K562 (cell line): ENCODE measurements at regions not wholly inside any gene's neighbourhood (a gene's known extent, or its start where the extent isn't known, plus 50 kb on each side); places are given as distances from the start of the nearest gene placed in this dataset.

Experiments
- ATAC-seq: fragments of 200-7000 bp; cut with Tn5 transposase; 3 replicates; pipeline ENCODE4 v1.9.1; 2020; ENCODE audit warnings: moderate library complexity
- BruUV-seq: library from RNA; stranded (reverse); fragments of 400-500 nt; replicated peaks from 2 replicates; lab custom pipeline; 2021; lab: Mats Ljungman, UMichigan
- CTCF ChIA-PET: fragments of 300-600 bp; formaldehyde crosslinking; extraction: SDS; loops from one replicate; lab custom pipeline; 2021; ENCODE audit warnings: low intra/inter-chr PET ratio; lab: Yijun Ruan, JAX
- POLR2A ChIA-PET: fragments of 300-600, 350-650 bp; sonication (Branson Sonifier 250); formaldehyde crosslinking; extraction: SDS; loops from one replicate; lab custom pipeline; 2021; ENCODE audit warnings: antibody characterized with exemption, inconsistent platforms; lab: Yijun Ruan, JAX
- DNase-seq, 4 experiments: peaks; one replicate each; pipeline versions ENCODE4 v3.0.0 to v3.0.0-alpha.2; 2011 to 2018; ENCODE audit warnings: low spot score in 3 of 4, mixed read lengths in 3 of 4; ENCODE audit errors: extremely low read depth in 1 of 4
- FAIRE-seq: peaks from 2 replicates; lab custom pipeline; 2011; peaks lifted over from hg19 to GRCh38; lab: Jason Lieb, UNC
- H2AFZ ChIP-seq: 2 replicates; pipeline ENCODE4 v1.6.0; 2011; ENCODE audit warnings: low read depth, low read length, control low read depth, inconsistent platforms
- H3K27ac ChIP-seq: fragments of 200-600 bp; 3 replicates; pipeline ENCODE4 v1.8.0; 2011; ENCODE audit warnings: low read depth, mild to moderate bottlenecking, control low read depth, inconsistent platforms, low read length, moderate library complexity, mixed read lengths; ENCODE audit errors: extremely low read depth
- H3K27me3 ChIP-seq, 2 experiments: fragments of 300-600 bp in 1 of 2; 2 replicates in 1 of 2; 3 replicates in 1 of 2; pipeline versions ENCODE4 v1.6.0 to v1.8.0; 2011; ENCODE audit warnings: inconsistent platforms in 2 of 2, low read length in 2 of 2, mild to moderate bottlenecking in 1 of 2, mixed read lengths in 1 of 2, moderate library complexity in 1 of 2; ENCODE audit not compliant: control insufficient read depth in 2 of 2, insufficient read depth in 2 of 2
- H3K36me3 ChIP-seq: fragments of 300-600 bp; 3 replicates; pipeline ENCODE4 v1.8.0; 2011; ENCODE audit warnings: mild to moderate bottlenecking, low read length, inconsistent platforms; ENCODE audit not compliant: control insufficient read depth, insufficient read depth
- H3K4me1 ChIP-seq, 2 experiments: fragments of 200-600 bp in 1 of 2; replicated peaks in 1 of 2; 2 replicates in 1 of 2; 3 replicates in 1 of 2; pipeline versions ENCODE4 v1.5.1 to v1.8.0; 2011; ENCODE audit warnings: inconsistent platforms in 2 of 2, low read length in 2 of 2, mild to moderate bottlenecking in 1 of 2, mixed read lengths in 1 of 2, moderate library complexity in 1 of 2; ENCODE audit not compliant: control insufficient read depth in 2 of 2, insufficient read depth in 2 of 2
- H3K4me2 ChIP-seq: 2 replicates; pipeline ENCODE4 v1.6.1; 2011; ENCODE audit warnings: low read length, control low read depth, inconsistent platforms, mixed read lengths; ENCODE audit not compliant: insufficient read depth
- H3K4me3 ChIP-seq: fragments of 200-600 bp; sonication (generic), shearing (Covaris generic); 2 replicates; pipeline ENCODE4 v1.5.1; 2016; ENCODE audit warnings: control low read depth, inconsistent platforms
- H3K79me2 ChIP-seq: fragments of 200-600 bp; 3 replicates; pipeline ENCODE4 v1.8.0; 2011; ENCODE audit warnings: low read length, inconsistent platforms; ENCODE audit not compliant: control insufficient read depth, insufficient read depth
- H3K9ac ChIP-seq, 2 experiments: 2 replicates each; pipeline versions ENCODE4 v1.6.0 to v1.6.1; 2011; ENCODE audit warnings: low read depth in 2 of 2, low read length in 2 of 2, control low read depth in 1 of 2, inconsistent platforms in 1 of 2, mild to moderate bottlenecking in 1 of 2, mixed read lengths in 1 of 2; ENCODE audit not compliant: insufficient read depth in 1 of 2
- H3K9me1 ChIP-seq: one replicate; pipeline ENCODE4 v1.6.0; 2011; ENCODE audit warnings: inconsistent platforms, mild to moderate bottlenecking, low read length, moderate library complexity; ENCODE audit not compliant: control insufficient read depth, insufficient read depth
- H3K9me3 ChIP-seq: replicated peaks from 2 replicates; pipeline ENCODE4 v1.5.1; 2011; ENCODE audit warnings: low read depth, low read length, inconsistent platforms; ENCODE audit not compliant: control insufficient read depth, insufficient read depth
- H4K20me1 ChIP-seq: replicated peaks from 2 replicates; pipeline ENCODE4 v1.6.1; 2011; ENCODE audit warnings: low read length, inconsistent platforms, mixed read lengths; ENCODE audit not compliant: control insufficient read depth, insufficient read depth
- CEBPG ChIP-seq, 3 experiments: fragments of 200-800 bp in 1 of 3; sonication (Bioruptor generic) in 1 of 3; sonication (generic) in 1 of 3; formaldehyde crosslinking in 1 of 3; IDR thresholded peaks in 2 of 3; conservative IDR thresholded peaks in 1 of 3; 2 replicates each; pipeline versions ENCODE4 v1.6.1 to v1.8.0; 2016 to 2022; ENCODE audit warnings: missing compliant biosample characterization in 2 of 3, missing genetic modification characterization in 2 of 3, mild to moderate bottlenecking in 1 of 3, missing genetic modification reagents in 1 of 3
- CXXC5 ChIP-seq: fragments of 250-450 bp; sonication (Bioruptor Pico); IDR thresholded peaks from 2 replicates; pipeline ENCODE4 v1.8.0; 2022; ENCODE audit warnings: inconsistent platforms, mild to moderate bottlenecking, moderate library complexity
- EGR1 ChIP-seq: fragments of 450-650 bp; conservative IDR thresholded peaks from 2 replicates; pipeline ENCODE4 v1.6.1; 2017; ENCODE audit warnings: mild to moderate bottlenecking
- EWSR1 ChIP-seq: fragments of 450-650 bp; IDR thresholded peaks from 2 replicates; pipeline ENCODE4 v1.6.1; 2018; ENCODE audit warnings: borderline replicate concordance, mild to moderate bottlenecking, low read depth, moderate library complexity; ENCODE audit not compliant: partially characterized antibody
- MCM3 ChIP-seq: fragments of 450-650 bp; IDR thresholded peaks from 2 replicates; pipeline ENCODE4 v1.6.1; 2016
- RBM25 ChIP-seq: fragments of 200-400 bp; formaldehyde crosslinking; IDR thresholded peaks from 2 replicates; pipeline ENCODE4 v1.6.1; 2018; ENCODE audit warnings: low read length, low read depth, moderate library complexity; ENCODE audit not compliant: severe bottlenecking
- SMAD2 ChIP-seq: fragments of 150-350 bp; IDR thresholded peaks from 2 replicates; pipeline ENCODE4 v1.6.1; 2014; ENCODE audit warnings: low read depth, mild to moderate bottlenecking, low read length
- USF1 ChIP-seq: sonication (generic); formaldehyde crosslinking; IDR thresholded peaks from 2 replicates; pipeline ENCODE4 v1.9.0; 2022; ENCODE audit warnings: mild to moderate bottlenecking, missing genetic modification reagents
- ZBTB26 ChIP-seq: fragments of 450-650 bp; formaldehyde crosslinking; IDR thresholded peaks from 2 replicates; pipeline ENCODE4 v1.4.0; 2022; ENCODE audit warnings: missing genetic modification characterization
- ZNF140 ChIP-seq: fragments of 250-450 bp; sonication (Bioruptor Pico); IDR thresholded peaks from 2 replicates; pipeline ENCODE4 v1.8.0; 2021; ENCODE audit warnings: moderate library complexity, mild to moderate bottlenecking, inconsistent platforms
- WGBS: fragments of 100-300 bp; shearing (Covaris generic); methylation state at CpG from one replicate; pipeline ENCODE4 v1.1.6; 2016; ENCODE audit warnings: low coverage, mixed read lengths; ENCODE audit not compliant: insufficient coverage; ENCODE audit errors: missing lambda C conversion rate; 5-methylcytosine and 5-hydroxymethylcytosine counted together
- in situ Hi-C: fragments of 300-500 bp; cut with MboI; formaldehyde crosslinking; loops from 4 replicates; pipeline ENCODE4 v1.15.0; 2018; ENCODE audit warnings: inconsistent platforms, mixed read lengths
- intact Hi-C: fragments of 100-400 bp; cut with micrococcal nuclease; formaldehyde crosslinking; loops from 2 replicates; pipeline ENCODE4 v1.14.2; 2022

DNA sequence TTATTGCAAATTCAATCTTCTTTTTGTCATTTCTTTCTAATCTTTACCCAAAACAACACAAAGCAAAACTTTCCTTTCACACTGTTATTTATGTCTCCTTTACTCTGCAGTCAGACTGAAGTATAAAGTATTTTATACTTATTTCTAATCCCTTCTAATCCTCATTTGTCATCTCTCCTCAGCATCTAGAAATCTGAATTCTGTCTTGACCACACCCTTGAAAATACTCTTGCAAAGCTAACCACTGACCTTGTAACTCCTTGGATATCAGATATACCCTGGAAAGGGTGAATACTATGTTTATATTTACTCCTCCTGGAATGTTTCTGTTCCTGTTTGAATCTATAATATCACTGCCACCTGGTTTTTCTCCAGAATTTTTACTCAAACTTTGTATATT lies 481.1 kb downstream of the ZNF385D start (continued):
- TF ChIP-seq EWSR1 (no peak), SMAD2 (no peak), CXXC5 (no peak), MCM3 (no peak), USF1 (CRISPR knock-in tag) (no peak), ZNF140 (no peak), ZBTB26 (no peak), RBM25 (no peak)

DNA sequence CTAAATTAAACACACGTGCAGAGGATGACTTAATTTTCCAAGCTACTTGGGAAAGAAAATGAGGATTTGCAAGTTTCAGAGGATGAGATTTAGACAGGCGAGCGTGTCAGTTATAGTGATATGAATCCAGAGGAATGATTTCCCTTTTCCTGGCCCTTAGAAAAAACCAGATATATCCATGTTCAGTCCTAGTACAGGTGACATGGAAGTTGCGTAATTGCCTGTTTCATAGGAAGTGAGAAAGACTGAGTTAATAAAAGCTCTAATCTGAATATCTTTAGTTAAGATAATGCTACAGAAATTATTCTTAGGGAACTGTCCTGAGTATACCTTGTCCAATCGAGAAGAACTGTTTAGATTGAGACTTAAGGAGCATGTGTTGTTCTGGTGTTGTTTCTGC lies 490.5 kb downstream of the ZNF385D start:
- POLR2A ChIA-PET: no interaction called here
- H3K9me3 ChIP-seq: no peaks in the 10 kb centered on the region

More for the DNA sequence above, 490.5 kb downstream of the ZNF385D start:
- 3% methylated on average over 5 of the region's 5 CpGs for WGBS
- CTCF ChIA-PET: no interaction called here
- DNase-seq: no peak
- Histone ChIP-seq H3K36me3 (no peaks in the 10 kb centered on the region), H4K20me1 (no peaks in the 10 kb centered on the region), H3K4me2 (no peak overlapping the region), H3K4me3 (no peak overlapping the region), H3K4me1 (no peaks in the 10 kb centered on the region), H3K79me2 (no peaks in the 10 kb centered on the region), H3K9me1 (no peaks in the 10 kb centered on the region), H3K27me3 (no peaks in the 10 kb centered on the region), H3K9ac (no peak overlapping the region), H2AFZ (no peak overlapping the region), H3K27ac (no peak overlapping the region)
- in situ Hi-C loops: no loop called here
- no TSS peak for BruUV-seq
- intact Hi-C loops: no loop called here
- no peak for ATAC-seq
- no peak for FAIRE-seq
- TF ChIP-seq EGR1: no peak
- TF ChIP-seq CEBPG (CRISPR knock-in tag; IDR thresholded peaks at IDR 0.05): no peak
- peak in 1 of 2 experiments; percentile 46; a peak in 1 of 4 replicates for TF ChIP-seq CEBPG (tag; conservative IDR thresholded peaks at IDR 0.05 in 1 of 2, IDR thresholded peaks at IDR 0.05 in 1 of 2)
